Tibial artery (tissue), 4 donors: ENCODE measurements at regions not wholly inside any gene's neighbourhood (a gene's known extent, or its start where the extent isn't known, plus 50 kb on each side); places are given as distances from the start of the nearest gene placed in this dataset.

ENCODE experiments used
- DNase-seq, 2 donors: peaks; one replicate each; pipeline ENCODE4 v3.0.0-alpha.2; 2019
- H3K27ac ChIP-seq, 2 donors: fragments of 200-600 bp; sonication (generic) in 1 of 2; 1 replicate in 1 of 2; 2 replicates in 1 of 2; pipeline ENCODE4 v1.5.1; 2018 to 2019; ENCODE audit warnings: mild to moderate bottlenecking in 1 of 2
- H3K27me3 ChIP-seq, 2 donors: fragments of 200-600 bp; sonication (generic) in 1 of 2; one replicate each; pipeline versions ENCODE4 v1.5.1 to v1.6.0; 2016 to 2019
- H3K36me3 ChIP-seq, 3 donors: fragments of 200-600 bp; sonication (generic) in 2 of 3; one replicate each; pipeline ENCODE4 v1.5.1; 2016 to 2019; ENCODE audit warnings: mild to moderate bottlenecking in 2 of 3
- H3K4me1 ChIP-seq, 4 donors: fragments of 200-600 bp; sonication (generic) in 2 of 4; 1 replicate in 3 of 4; 2 replicates in 1 of 4; pipeline ENCODE4 v1.5.1; 2016 to 2019
- H3K4me3 ChIP-seq, 2 donors: fragments of 200-600 bp; sonication (generic) in 1 of 2; 1 replicate in 1 of 2; 2 replicates in 1 of 2; pipeline ENCODE4 v1.5.1; 2018 to 2019; ENCODE audit warnings: mild to moderate bottlenecking in 2 of 2
- H3K9me3 ChIP-seq, 3 donors: fragments of 200-600 bp; sonication (generic) in 1 of 3; one replicate each; pipeline ENCODE4 v1.5.1; 2016 to 2019
- CTCF ChIP-seq, 2 experiments: fragments of 200-600 bp in 1 of 2; fragments of 450-650 bp in 1 of 2; IDR thresholded peaks; one replicate each; pipeline ENCODE4 v1.5.1; 2017 to 2019; ENCODE audit warnings: antibody characterized with exemption in 2 of 2, mild to moderate bottlenecking in 1 of 2, moderate library complexity in 1 of 2
- intact Hi-C: fragments of 100-400 bp; cut with DNase I; formaldehyde crosslinking; loops from one replicate; pipeline ENCODE4 v1.15.0; 2023; ENCODE audit warnings: low total_unique reads

- DNase-seq, result no peak
- intact Hi-C loops, result no loop called here
- H3K36me3 ChIP-seq, result no peaks in the 10 kb centered on the region
- no peak for TF ChIP-seq CTCF (IDR thresholded peaks at IDR 0.05)
- H3K27me3 ChIP-seq, result no peaks in the 10 kb centered on the region
- no peak overlapping the region for H3K4me3 ChIP-seq
- peaks cover 0 to 4% (median 0%) of the 10 kb centered on the region in 3 donors for H3K9me3 ChIP-seq
- H3K27ac ChIP-seq, result no peak overlapping the region
- H3K4me1 ChIP-seq, result no peaks in the 10 kb centered on the region
Measured at GRCh38 chr16:76787394-76787793, 403.6 kb upstream of the MON1B start.

- TF ChIP-seq CTCF (IDR thresholded peaks at IDR 0.05), result no peak
- no peak for DNase-seq
- intact Hi-C loops, result no loop called here
- Histone ChIP-seq H3K27me3 (no peaks in the 10 kb centered on the region), H3K4me1 (no peaks in the 10 kb centered on the region), H3K27ac (no peak overlapping the region), H3K36me3 (no peaks in the 10 kb centered on the region), H3K4me3 (no peak overlapping the region), H3K9me3 (no peaks in the 10 kb centered on the region)
Measured at GRCh38 chr16:76791151-76791550, 399.8 kb upstream of the MON1B start.

- intact Hi-C loops, result no loop called here
- DNase-seq, result no peak
- H3K36me3 ChIP-seq, result no peaks in the 10 kb centered on the region
- H3K9me3 ChIP-seq, result no peaks in the 10 kb centered on the region
- TF ChIP-seq CTCF (IDR thresholded peaks at IDR 0.05), result no peak
- H3K27ac ChIP-seq, result no peak overlapping the region
- H3K27me3 ChIP-seq, result no peaks in the 10 kb centered on the region
- no peaks in the 10 kb centered on the region for H3K4me1 ChIP-seq
- H3K4me3 ChIP-seq, result no peak overlapping the region
Measured at GRCh38 chr16:76796416-76796815, 394.6 kb upstream of the MON1B start.

- intact Hi-C loops, result no loop called here
- Histone ChIP-seq H3K27me3 (no peaks in the 10 kb centered on the region), H3K4me3 (no peak overlapping the region), H3K4me1 (no peaks in the 10 kb centered on the region), H3K27ac (no peak overlapping the region), H3K9me3 (no peaks in the 10 kb centered on the region), H3K36me3 (no peaks in the 10 kb centered on the region)
- no peak for TF ChIP-seq CTCF (IDR thresholded peaks at IDR 0.05)
- DNase-seq, result no peak
Measured at GRCh38 chr16:76796978-76797377, 394.0 kb upstream of the MON1B start.

GRCh38 chr16:76797457-76797856 lies 393.5 kb upstream of the MON1B start:
- TF ChIP-seq CTCF (IDR thresholded peaks at IDR 0.05), result no peak
- no peak for DNase-seq

GRCh38 chr16:76800196-76800595 lies 390.8 kb upstream of the MON1B start:
- no peaks in the 10 kb centered on the region for H3K9me3 ChIP-seq
- H3K4me3 ChIP-seq, result no peak overlapping the region
- H3K27me3 ChIP-seq, result no peaks in the 10 kb centered on the region
- no peaks in the 10 kb centered on the region for H3K4me1 ChIP-seq
- no peak for TF ChIP-seq CTCF (IDR thresholded peaks at IDR 0.05)
- intact Hi-C loops, result no loop called here
- no peak overlapping the region for H3K27ac ChIP-seq
- H3K36me3 ChIP-seq, result no peaks in the 10 kb centered on the region
- DNase-seq, result no peak

More at GRCh38 chr16:76797457-76797856, 393.5 kb upstream of the MON1B start:
- Histone ChIP-seq H3K4me3 (no peak overlapping the region), H3K9me3 (no peaks in the 10 kb centered on the region), H3K4me1 (no peaks in the 10 kb centered on the region), H3K36me3 (no peaks in the 10 kb centered on the region), H3K27me3 (no peaks in the 10 kb centered on the region), H3K27ac (no peak overlapping the region)
- intact Hi-C loops, result no loop called here
